ENCODE measurements at regions not wholly inside any gene's neighbourhood (a gene's known extent, or its start where the extent isn't known, plus 50 kb on each side); places are given as distances from the start of the nearest gene placed in this dataset.

DNA sequence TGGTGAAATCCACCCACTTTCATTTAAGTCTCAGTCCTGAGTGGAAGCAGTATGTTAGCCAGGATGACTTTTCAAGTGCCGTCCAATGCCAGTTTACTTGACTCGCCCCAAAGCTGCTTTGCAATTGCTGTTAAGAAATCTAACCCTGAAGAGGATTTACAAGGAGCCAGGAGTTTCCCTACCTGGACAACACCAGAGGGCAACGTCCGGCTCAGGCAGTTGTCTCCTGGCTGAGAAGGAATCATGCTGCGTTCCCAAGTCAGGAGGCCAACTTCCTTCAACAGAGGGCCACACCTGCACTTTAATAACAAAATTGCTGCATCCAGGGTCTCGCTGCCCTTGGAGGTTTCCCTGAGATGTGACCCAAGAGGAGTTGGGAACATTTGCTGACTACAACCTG lies 65.8 kb downstream of the BOD1 start:
- Histone ChIP-seq H3K27ac (ENCODE audit: low read depth, low read length) (no peak overlapping the region), H3K4me3 (ENCODE audit: extremely low read depth in 1 of 4, insufficient read depth in 2 of 4, low read depth in 3 of 4, low read length in 4 of 4) (no peak overlapping the region), H2BK5ac (ENCODE audit: low read depth, low read length) (no peak overlapping the region), H3K23ac (ENCODE audit: insufficient read length) (no peak overlapping the region), H3K4ac (replicated peaks; ENCODE audit: insufficient read length, low read depth, low read length) (no peak overlapping the region), H3K79me1 (ENCODE audit: low read depth, low read length) (no peaks in the 10 kb centered on the region), H3K4me1 (replicated peaks in 1 of 4; ENCODE audit: control insufficient read depth in 3 of 4, insufficient read depth in 4 of 4, low read length in 3 of 4) (no peaks in the 10 kb centered on the region), H2BK12ac (ENCODE audit: low read depth, low read length) (no peak overlapping the region), H2AK5ac (ENCODE audit: low read depth, low read length) (no peak overlapping the region), H3K4me2 (ENCODE audit: insufficient read depth in 1 of 2, low read depth in 2 of 2, low read length in 2 of 2) (no peak overlapping the region), H3K27me3 (replicated peaks in 1 of 4; ENCODE audit: control insufficient read depth in 3 of 4, extremely low read depth in 1 of 4, insufficient read depth in 3 of 4, low read length in 3 of 4) (no peaks in the 10 kb centered on the region; a peak in 1 of 7 replicates), H4K20me1 (replicated peaks in 1 of 2; ENCODE audit: control insufficient read depth in 1 of 2, insufficient read depth in 2 of 2, low read length in 2 of 2) (no peaks in the 10 kb centered on the region), H4K91ac (replicated peaks; ENCODE audit: insufficient read length, low read length) (no peak overlapping the region), H2BK120ac (replicated peaks; ENCODE audit: low read depth, low read length) (no peak overlapping the region), H3K36me3 (ENCODE audit: control insufficient read depth in 2 of 4, insufficient read depth in 4 of 4, low read length in 3 of 4) (no peaks in the 10 kb centered on the region), H3K79me2 (ENCODE audit: control insufficient read depth in 1 of 2, insufficient read depth in 2 of 2, low read length in 2 of 2) (no peaks in the 10 kb centered on the region), H4K8ac (ENCODE audit: extremely low read depth, insufficient read depth, low read length) (no peak overlapping the region), H2BK15ac (ENCODE audit: low read length) (no peak overlapping the region), H2BK20ac (ENCODE audit: low read length) (no peak overlapping the region), H3K9me3 (ENCODE audit: insufficient read depth in 2 of 2, low read depth in 1 of 2, low read length in 1 of 2) (no peaks in the 10 kb centered on the region), H3K9ac (replicated peaks in 1 of 4; ENCODE audit: extremely low read depth in 1 of 4, low read depth in 3 of 4, low read length in 3 of 4) (no peak overlapping the region), H2AFZ (ENCODE audit: low read length) (no peak overlapping the region), H4K5ac (ENCODE audit: insufficient read length, low read depth, low read length) (no peak overlapping the region), H3K18ac (ENCODE audit: extremely low read depth, low read length) (no peak overlapping the region), H3K56ac (replicated peaks; ENCODE audit: insufficient read length, low read depth, low read length) (no peak overlapping the region), H3K23me2 (ENCODE audit: low read depth, low read length) (no peaks in the 10 kb centered on the region; the same call in 1 of the 2 replicates), H3K14ac (ENCODE audit: insufficient read length) (no peak overlapping the region)
- FAIRE-seq (no peak), DNase-seq (ENCODE audit: low read depth in 1 of 2, low spot score in 2 of 2) (no peak)
- TF ChIP-seq CBX5 (IDR thresholded peaks at IDR 0.05; ENCODE audit: low read depth, low read length) = no peak
- no peak for TF ChIP-seq RNF2 (IDR thresholded peaks at IDR 0.05; ENCODE audit: borderline replicate concordance, low read depth, low read length, missing control alignments, poor library complexity, severe bottlenecking)
- no peak for TF ChIP-seq HDAC2 (IDR thresholded peaks at IDR 0.05; ENCODE audit: borderline replicate concordance in 1 of 2, low read depth in 2 of 2, low read length in 2 of 2)
- no peak for TF ChIP-seq CEBPB (IDR thresholded peaks at IDR 0.05; ENCODE audit: low read depth, low read length)
- TF ChIP-seq GABPA (IDR thresholded peaks at IDR 0.05; ENCODE audit: borderline replicate concordance, insufficient read depth, low read length) = no peak
- no peak for TF ChIP-seq SP1 (IDR thresholded peaks at IDR 0.05; ENCODE audit: low read depth, low read length)
- TF ChIP-seq POLR2AphosphoS5 (IDR thresholded peaks at IDR 0.05; ENCODE audit: low read depth, low read length) = no peak
- no peak for TF ChIP-seq BRCA1 (IDR thresholded peaks at IDR 0.05; ENCODE audit: low read depth, low read length)
- TF ChIP-seq MAFK (IDR thresholded peaks at IDR 0.05; ENCODE audit: low read depth, low read length) = no peak
- TF ChIP-seq CREB1 (IDR thresholded peaks at IDR 0.05) = no peak
- TF ChIP-seq SP4 (IDR thresholded peaks at IDR 0.05; ENCODE audit: low read length) = no peak
- no peak for TF ChIP-seq BACH1 (IDR thresholded peaks at IDR 0.05; ENCODE audit: low read length)
- no peak for TF ChIP-seq MAX (IDR thresholded peaks at IDR 0.05)
- POLR2A ChIA-PET (ENCODE audit: partially characterized antibody) = no interaction called here
- 83% methylated on average over 6 of the region's 6 CpGs; no CpG with 5 or more reads in 1 of the 2 experiments for WGBS, 2 experiments (ENCODE audit: extremely low coverage in 1 of 2, insufficient coverage in 1 of 2, insufficient read length in 1 of 2, insufficient replicate concordance in 2 of 2, low coverage in 1 of 2, low lambda C conversion rate in 2 of 2, missing lambda C conversion rate in 1 of 2)
- CTCF ChIA-PET (ENCODE audit: partially characterized antibody) = interaction anchor here (0.8 to 1.5 kb wide), 2 partner anchors 9 to 21 kb away, joined by 4 read pairs; no protein-coding TSS in a partner anchor

Data from H1 (cell line).